Tibial artery (tissue), 4 donors: ENCODE measurements at regions not wholly inside any gene's neighbourhood (a gene's known extent, or its start where the extent isn't known, plus 50 kb on each side); places are given as distances from the start of the nearest gene placed in this dataset.
"Not testable (repeated sequence)": the region's sequence is repeated elsewhere in the genome, so short reads cannot be mapped to it uniquely, and the experiment has no call there.

ENCODE experiments used
- DNase-seq, 2 donors: peaks; one replicate each; pipeline ENCODE4 v3.0.0-alpha.2; 2019
- H3K27ac ChIP-seq, 2 donors: fragments of 200-600 bp; sonication (generic) in 1 of 2; 1 replicate in 1 of 2; 2 replicates in 1 of 2; pipeline ENCODE4 v1.5.1; 2018 to 2019; ENCODE audit warnings: mild to moderate bottlenecking in 1 of 2
- H3K27me3 ChIP-seq, 2 donors: fragments of 200-600 bp; sonication (generic) in 1 of 2; one replicate each; pipeline versions ENCODE4 v1.5.1 to v1.6.0; 2016 to 2019
- H3K36me3 ChIP-seq, 3 donors: fragments of 200-600 bp; sonication (generic) in 2 of 3; one replicate each; pipeline ENCODE4 v1.5.1; 2016 to 2019; ENCODE audit warnings: mild to moderate bottlenecking in 2 of 3
- H3K4me1 ChIP-seq, 4 donors: fragments of 200-600 bp; sonication (generic) in 2 of 4; 1 replicate in 3 of 4; 2 replicates in 1 of 4; pipeline ENCODE4 v1.5.1; 2016 to 2019
- H3K4me3 ChIP-seq, 2 donors: fragments of 200-600 bp; sonication (generic) in 1 of 2; 1 replicate in 1 of 2; 2 replicates in 1 of 2; pipeline ENCODE4 v1.5.1; 2018 to 2019; ENCODE audit warnings: mild to moderate bottlenecking in 2 of 2
- H3K9me3 ChIP-seq, 3 donors: fragments of 200-600 bp; sonication (generic) in 1 of 3; one replicate each; pipeline ENCODE4 v1.5.1; 2016 to 2019
- intact Hi-C: fragments of 100-400 bp; cut with DNase I; formaldehyde crosslinking; loops from one replicate; pipeline ENCODE4 v1.15.0; 2023; ENCODE audit warnings: low total_unique reads
- TF ChIP-seq, protein P1 (sequence below), 2 experiments: fragments of 200-600 bp in 1 of 2; fragments of 450-650 bp in 1 of 2; IDR thresholded peaks; one replicate each; pipeline ENCODE4 v1.5.1; 2017 to 2019; ENCODE audit warnings: antibody characterized with exemption in 2 of 2, mild to moderate bottlenecking in 1 of 2, moderate library complexity in 1 of 2

DNA sequence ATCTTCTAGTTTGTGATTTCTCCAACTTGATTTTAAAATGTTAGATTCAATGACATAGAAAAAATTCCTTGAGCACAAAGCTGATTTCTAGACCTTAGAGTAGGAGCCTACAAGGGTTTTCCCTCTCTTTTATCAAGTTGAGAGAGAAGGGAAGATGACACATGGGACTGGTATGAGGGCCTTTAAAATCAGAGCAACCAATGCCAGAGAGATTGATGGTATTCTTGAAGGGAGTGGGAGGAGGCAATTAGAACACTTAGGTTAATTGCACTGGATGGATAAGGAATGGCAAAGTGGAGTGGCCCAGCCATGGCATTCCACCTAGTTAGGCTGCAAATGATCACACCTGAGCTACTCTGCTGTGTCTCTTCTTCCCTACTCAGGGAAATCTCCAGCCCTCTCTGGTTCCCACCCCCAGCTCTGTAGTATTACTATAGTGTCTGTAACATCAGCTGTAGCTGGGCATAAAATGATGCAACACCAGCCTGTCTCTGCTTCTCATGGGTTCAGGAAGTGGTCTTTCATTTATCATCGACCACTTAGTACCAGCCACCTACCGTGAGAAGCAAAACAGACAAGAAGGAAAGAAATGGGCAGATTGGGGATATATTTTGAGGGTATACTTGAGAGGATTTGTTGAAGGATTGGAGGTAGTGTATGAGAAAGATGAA is 333.6 kb downstream of the DLEU7 start:
- TF ChIP-seq, protein P1, sequence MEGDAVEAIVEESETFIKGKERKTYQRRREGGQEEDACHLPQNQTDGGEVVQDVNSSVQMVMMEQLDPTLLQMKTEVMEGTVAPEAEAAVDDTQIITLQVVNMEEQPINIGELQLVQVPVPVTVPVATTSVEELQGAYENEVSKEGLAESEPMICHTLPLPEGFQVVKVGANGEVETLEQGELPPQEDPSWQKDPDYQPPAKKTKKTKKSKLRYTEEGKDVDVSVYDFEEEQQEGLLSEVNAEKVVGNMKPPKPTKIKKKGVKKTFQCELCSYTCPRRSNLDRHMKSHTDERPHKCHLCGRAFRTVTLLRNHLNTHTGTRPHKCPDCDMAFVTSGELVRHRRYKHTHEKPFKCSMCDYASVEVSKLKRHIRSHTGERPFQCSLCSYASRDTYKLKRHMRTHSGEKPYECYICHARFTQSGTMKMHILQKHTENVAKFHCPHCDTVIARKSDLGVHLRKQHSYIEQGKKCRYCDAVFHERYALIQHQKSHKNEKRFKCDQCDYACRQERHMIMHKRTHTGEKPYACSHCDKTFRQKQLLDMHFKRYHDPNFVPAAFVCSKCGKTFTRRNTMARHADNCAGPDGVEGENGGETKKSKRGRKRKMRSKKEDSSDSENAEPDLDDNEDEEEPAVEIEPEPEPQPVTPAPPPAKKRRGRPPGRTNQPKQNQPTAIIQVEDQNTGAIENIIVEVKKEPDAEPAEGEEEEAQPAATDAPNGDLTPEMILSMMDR (IDR thresholded peaks at IDR 0.05) = no peak
- H3K4me1 ChIP-seq = peaks cover 0 to 18% (median 10%) of the 10 kb centered on the region in 4 donors
- no peaks in the 10 kb centered on the region for H3K27me3 ChIP-seq
- no peak for DNase-seq
- intact Hi-C loops = no loop called here
- H3K36me3 ChIP-seq = no peaks in the 10 kb centered on the region
- peaks cover 0 to 6% (median 0%) of the 10 kb centered on the region in 3 donors for H3K9me3 ChIP-seq
- H3K27ac ChIP-seq = no peak overlapping the region
- no peak overlapping the region for H3K4me3 ChIP-seq

DNA sequence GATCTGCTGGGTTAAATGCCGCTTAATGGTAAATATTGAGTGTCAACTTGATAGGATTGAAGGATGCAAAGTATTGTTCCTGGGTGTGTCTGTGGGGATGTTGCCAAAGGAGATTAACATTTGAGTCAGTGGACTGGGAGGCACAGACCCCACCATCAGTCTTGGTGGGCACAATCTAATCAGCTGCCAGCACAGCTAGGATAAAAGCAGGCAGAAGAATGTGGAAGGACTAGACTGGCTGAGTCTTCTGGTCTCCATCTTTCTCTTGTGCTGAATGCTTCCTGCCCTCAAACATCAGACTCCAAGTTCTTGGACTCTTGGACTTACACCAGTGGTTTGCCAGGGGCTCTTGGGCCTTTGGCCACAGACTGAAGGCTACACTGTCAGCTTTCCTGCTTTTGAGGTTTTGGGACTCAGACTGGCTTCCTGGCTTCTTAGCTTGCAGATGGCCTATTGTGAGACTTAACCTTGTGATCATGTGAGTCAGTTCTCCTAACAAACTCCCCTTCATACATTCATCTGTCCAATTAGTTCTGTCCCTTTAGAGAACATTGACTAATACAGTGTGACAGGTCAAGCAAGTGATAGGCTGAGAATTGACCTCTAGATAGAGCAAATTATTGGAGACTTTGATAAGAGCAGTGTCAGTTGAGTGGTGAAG is 332.5 kb downstream of the DLEU7 start:
- DNase-seq, H3K9me3 ChIP-seq, H3K4me3 ChIP-seq, H3K27me3 ChIP-seq, H3K36me3 ChIP-seq, intact Hi-C loops, H3K27ac ChIP-seq: not testable (repeated sequence)
- peaks cover 0 to 18% (median 10%) of the 10 kb centered on the region in 4 donors for H3K4me1 ChIP-seq

DNA sequence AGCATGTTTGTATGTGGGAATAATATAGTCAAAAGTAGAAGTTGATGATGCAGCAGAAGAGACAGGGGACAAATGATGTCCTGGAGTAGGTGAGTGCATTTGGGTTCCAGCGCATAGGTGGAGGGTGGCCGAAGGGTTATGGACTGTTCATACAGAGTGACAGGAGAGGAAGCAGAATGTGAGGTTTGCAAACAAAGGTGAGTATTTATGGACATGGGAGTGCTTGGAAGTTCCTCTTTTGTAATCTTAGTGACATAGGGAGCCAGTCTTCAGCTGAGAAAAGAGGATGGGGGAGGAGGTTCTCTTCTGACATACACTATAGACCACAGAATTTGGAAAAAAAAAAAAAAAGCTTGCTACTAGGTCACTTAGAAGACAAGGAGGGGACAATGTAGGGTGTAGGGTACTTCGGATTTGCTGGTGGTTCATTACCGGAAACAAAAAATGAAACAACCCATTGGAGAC is 331.6 kb downstream of the DLEU7 start:
- no peaks in the 10 kb centered on the region for H3K27me3 ChIP-seq
- peak overlapping the region; percentile 34 to 43 for H3K4me3 ChIP-seq
- H3K36me3 ChIP-seq = no peaks in the 10 kb centered on the region
- H3K4me1 ChIP-seq = peaks cover 0 to 18% (median 10%) of the 10 kb centered on the region in 4 donors
- H3K27ac ChIP-seq = peak overlapping the region; percentile 58 to 78
- H3K9me3 ChIP-seq = peaks cover 0 to 6% (median 0%) of the 10 kb centered on the region in 3 donors
- DNase-seq = no peak
- intact Hi-C loops = no loop called here
- TF ChIP-seq, protein P1 (IDR thresholded peaks at IDR 0.05) = no peak

DNA sequence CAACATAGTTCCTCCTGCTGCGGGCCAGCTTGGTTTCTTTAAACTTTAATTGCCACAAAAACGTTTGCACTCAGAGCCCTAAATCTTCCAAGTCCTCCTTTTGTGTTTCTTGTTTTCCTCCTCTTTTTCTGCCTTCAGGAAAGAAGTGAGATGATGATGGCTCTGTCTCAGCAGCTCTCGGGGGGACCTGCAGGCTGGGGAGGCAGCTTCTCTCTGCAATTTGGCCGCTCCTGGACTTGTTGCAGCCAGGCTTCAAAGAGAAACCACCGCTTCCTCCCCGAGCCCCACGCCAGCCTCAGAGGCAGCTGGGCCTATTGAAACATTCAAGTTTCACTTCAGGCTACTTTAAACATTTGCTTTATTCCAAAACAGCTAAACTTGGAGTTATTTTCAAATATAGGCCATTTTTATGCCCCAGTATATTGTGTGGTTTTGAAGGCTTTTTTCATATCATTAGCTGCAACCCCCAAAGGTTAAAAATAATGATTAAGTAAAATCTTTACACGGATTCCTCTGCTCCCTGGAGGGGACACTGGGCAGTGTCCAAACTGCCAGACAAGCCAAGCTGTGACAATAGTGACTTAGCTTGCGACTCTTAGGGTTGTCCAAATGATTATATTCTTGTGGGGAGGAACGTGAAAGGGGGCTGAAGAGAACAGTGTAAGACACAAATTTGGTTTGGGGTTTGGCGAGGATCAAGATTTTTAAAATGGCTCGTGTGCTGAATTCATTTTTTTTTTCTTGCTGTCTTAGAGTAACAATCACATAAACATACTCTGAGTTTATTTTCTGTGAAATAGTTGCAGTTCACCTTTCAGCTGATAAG is 330.8 kb downstream of the DLEU7 start:
- Histone ChIP-seq H3K4me1 (peaks cover 0 to 18% (median 10%) of the 10 kb centered on the region in 4 donors), H3K27me3 (no peaks in the 10 kb centered on the region), H3K36me3 (no peaks in the 10 kb centered on the region), H3K27ac (peak overlapping the region; percentile 58 to 78), H3K9me3 (peaks cover 0 to 6% (median 0%) of the 10 kb centered on the region in 3 donors), H3K4me3 (peak overlapping the region; percentile 34 to 43)
- intact Hi-C loops = no loop called here
- TF ChIP-seq, protein P1 (IDR thresholded peaks at IDR 0.05) = no peak
- DNase-seq = peak; percentile 59 to 78

DNA sequence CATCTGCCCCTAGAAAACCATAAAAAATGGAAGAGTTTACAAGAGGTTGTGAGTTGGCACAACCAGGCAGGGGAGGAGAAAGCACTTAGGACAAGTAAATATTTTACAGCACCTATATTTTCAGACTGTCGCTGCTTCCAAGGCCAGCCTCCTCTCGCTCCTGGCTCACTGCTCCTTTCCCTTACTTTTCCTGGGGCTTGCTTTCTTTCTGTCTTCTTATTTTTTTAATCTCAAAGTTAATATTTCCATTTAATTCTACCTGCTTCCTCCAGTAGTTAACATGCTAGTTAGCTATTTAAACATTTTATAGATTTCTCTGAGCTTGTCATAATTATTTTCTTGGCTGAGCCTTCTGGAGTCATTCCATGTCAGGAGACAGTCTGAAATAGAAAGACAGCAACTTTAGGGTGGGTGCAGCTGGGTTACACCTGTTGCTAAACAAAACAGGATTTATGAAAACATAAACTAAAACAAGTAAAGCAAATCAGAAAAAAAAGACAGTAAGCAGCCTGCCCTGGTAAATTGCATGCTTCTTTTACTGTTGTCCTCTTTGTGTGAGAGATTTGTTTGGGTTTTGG is 330.1 kb downstream of the DLEU7 start:
- H3K4me1 ChIP-seq = peaks cover 0 to 18% (median 10%) of the 10 kb centered on the region in 4 donors
- no peaks in the 10 kb centered on the region for H3K36me3 ChIP-seq
- intact Hi-C loops = no loop called here
- H3K4me3 ChIP-seq = peak overlapping the region; percentile 34 to 43
- DNase-seq = no peak
- H3K27ac ChIP-seq = peak overlapping the region; percentile 58 to 78
- H3K9me3 ChIP-seq = peaks cover 0 to 6% (median 0%) of the 10 kb centered on the region in 3 donors
- H3K27me3 ChIP-seq = no peaks in the 10 kb centered on the region
- TF ChIP-seq, protein P1 (IDR thresholded peaks at IDR 0.05) = no peak
